Gastrocnemius medialis (tissue), 4 donors: ENCODE measurements at regions not wholly inside any gene's neighbourhood (a gene's known extent, or its start where the extent isn't known, plus 50 kb on each side); places are given as distances from the start of the nearest gene placed in this dataset.

ENCODE experiments used
- ATAC-seq, 2 donors: fragments of 150-250 bp; one replicate each; pipeline ENCODE4 v1.9.1; 2016
- DNase-seq, 2 donors: peaks; one replicate each; pipeline ENCODE4 v3.0.0-alpha.2; 2019
- H3K27ac ChIP-seq, 4 donors: fragments of 200-600 bp; sonication (generic); 1 replicate in 1 of 4; 2 replicates in 3 of 4; pipeline ENCODE4 v1.5.1; 2016 to 2018; ENCODE audit warnings: mild to moderate bottlenecking in 2 of 4, moderate library complexity in 1 of 4
- H3K27me3 ChIP-seq, 3 donors: fragments of 200-600 bp; sonication (generic) in 2 of 3; 1 replicate in 1 of 3; 2 replicates in 2 of 3; pipeline versions ENCODE4 v1.5.1 to v1.6.0; 2016 to 2019; ENCODE audit warnings: mild to moderate bottlenecking in 1 of 3, moderate library complexity in 1 of 3
- H3K36me3 ChIP-seq, 2 donors: fragments of 200-600 bp; sonication (generic) in 1 of 2; one replicate each; pipeline ENCODE4 v1.5.1; 2017 to 2018
- H3K4me1 ChIP-seq, 2 donors: fragments of 200-600 bp; sonication (generic) in 1 of 2; one replicate each; pipeline ENCODE4 v1.5.1; 2016 to 2017; ENCODE audit warnings: mild to moderate bottlenecking in 2 of 2
- H3K4me3 ChIP-seq, 4 donors: fragments of 200-600 bp; sonication (generic) in 3 of 4; 1 replicate in 1 of 4; 2 replicates in 3 of 4; pipeline ENCODE4 v1.5.1; 2016 to 2019; ENCODE audit warnings: mild to moderate bottlenecking in 2 of 4
- H3K9me3 ChIP-seq, 3 donors: fragments of 200-600 bp; sonication (generic) in 2 of 3; 1 replicate in 1 of 3; 2 replicates in 2 of 3; pipeline ENCODE4 v1.5.1; 2016 to 2019
- CTCF ChIP-seq, 5 experiments: fragments of 450-650 bp in 3 of 5; fragments of 200-600 bp in 2 of 5; sonication (generic) in 2 of 5; IDR thresholded peaks in 4 of 5; conservative IDR thresholded peaks in 1 of 5; 1 replicate in 4 of 5; 2 replicates in 1 of 5; pipeline ENCODE4 v1.5.1; 2016 to 2019; ENCODE audit warnings: antibody characterized with exemption in 5 of 5, mild to moderate bottlenecking in 3 of 5, moderate library complexity in 3 of 5
- POLR2A ChIP-seq, 2 donors: fragments of 450-650 bp; IDR thresholded peaks; one replicate each; pipeline ENCODE4 v1.6.1; 2017; ENCODE audit warnings: antibody characterized with exemption in 2 of 2, mild to moderate bottlenecking in 2 of 2, moderate library complexity in 2 of 2
- in situ Hi-C, 4 donors: fragments of 200-750 bp; cut with MboI; loops; one replicate each; pipeline versions ENCODE4 v1.15.0 to v1.8.0; 2017; ENCODE audit warnings: low sequenced_read_pairs in 4 of 4
- intact Hi-C: fragments of 100-400 bp; cut with DNase I; formaldehyde crosslinking; loops from one replicate; pipeline ENCODE4 v1.15.1; 2023; ENCODE audit warnings: low total_unique reads

- in situ Hi-C loops (no loop called here), intact Hi-C loops (no loop called here)
- Histone ChIP-seq H3K4me3 (no peak overlapping the region), H3K27ac (no peak overlapping the region), H3K36me3 (no peaks in the 10 kb centered on the region), H3K9me3 (no peaks in the 10 kb centered on the region), H3K27me3 (no peaks in the 10 kb centered on the region), H3K4me1 (peaks cover 0 to 16% of the 10 kb centered on the region in 2 donors)
- no peak for ATAC-seq
- DNase-seq: no peak
- TF ChIP-seq POLR2A (IDR thresholded peaks at IDR 0.05): no peak
These were observed 105.5 kb upstream of the GK2 start for GRCh38 chr4:79513576-79513975.

GRCh38 chr4:79512363-79512762 lies 104.3 kb upstream of the GK2 start:
- DNase-seq (no peak), ATAC-seq (no peak)
- TF ChIP-seq POLR2A (IDR thresholded peaks at IDR 0.05) (no peak), CTCF (IDR thresholded peaks at IDR 0.05 in 4 of 5, conservative IDR thresholded peaks at IDR 0.05 in 1 of 5) (no peak)
- no peak overlapping the region for H3K4me3 ChIP-seq
- no peak overlapping the region for H3K27ac ChIP-seq
- no peaks in the 10 kb centered on the region for H3K27me3 ChIP-seq
- intact Hi-C loops: no loop called here
- in situ Hi-C loops: no loop called here
- peaks cover 0 to 16% of the 10 kb centered on the region in 2 donors for H3K4me1 ChIP-seq
- no peaks in the 10 kb centered on the region for H3K9me3 ChIP-seq
- H3K36me3 ChIP-seq: no peaks in the 10 kb centered on the region

GRCh38 chr4:79502081-79502480 lies 94.1 kb upstream of the GK2 start:
- intact Hi-C loops: no loop called here
- H3K9me3 ChIP-seq: no peaks in the 10 kb centered on the region
- no peak for ATAC-seq

GRCh38 chr4:79498282-79498681 lies 90.3 kb upstream of the GK2 start:
- intact Hi-C loops: no loop called here
- H3K4me3 ChIP-seq: peak overlapping the region in 1 of 4 donors; percentile 16

More at GRCh38 chr4:79502081-79502480, 94.1 kb upstream of the GK2 start:
- no peaks in the 10 kb centered on the region for H3K27me3 ChIP-seq
- no peak overlapping the region for H3K27ac ChIP-seq
- DNase-seq: no peak
- no peak for TF ChIP-seq POLR2A (IDR thresholded peaks at IDR 0.05)
- TF ChIP-seq CTCF (IDR thresholded peaks at IDR 0.05 in 4 of 5, conservative IDR thresholded peaks at IDR 0.05 in 1 of 5): no peak
- H3K36me3 ChIP-seq: no peaks in the 10 kb centered on the region
- in situ Hi-C loops: no loop called here
- H3K4me3 ChIP-seq: no peak overlapping the region
- no peaks in the 10 kb centered on the region for H3K4me1 ChIP-seq

GRCh38 chr4:79497001-79497400 lies 89.0 kb upstream of the GK2 start:
- Histone ChIP-seq H3K36me3 (no peaks in the 10 kb centered on the region), H3K4me3 (peak overlapping the region in 3 of 4 donors; percentile 2 to 18 (median 4)), H3K4me1 (no peaks in the 10 kb centered on the region), H3K9me3 (no peaks in the 10 kb centered on the region), H3K27ac (no peak overlapping the region), H3K27me3 (no peaks in the 10 kb centered on the region)
- intact Hi-C loops (no loop called here), in situ Hi-C loops (no loop called here)
- no peak for TF ChIP-seq CTCF (IDR thresholded peaks at IDR 0.05 in 4 of 5, conservative IDR thresholded peaks at IDR 0.05 in 1 of 5)
- TF ChIP-seq POLR2A (IDR thresholded peaks at IDR 0.05): no peak
- ATAC-seq (no peak), DNase-seq (no peak)

More at GRCh38 chr4:79498282-79498681, 90.3 kb upstream of the GK2 start:
- Histone ChIP-seq H3K36me3 (no peaks in the 10 kb centered on the region), H3K27me3 (no peaks in the 10 kb centered on the region), H3K4me1 (no peaks in the 10 kb centered on the region), H3K27ac (no peak overlapping the region), H3K9me3 (no peaks in the 10 kb centered on the region)
- DNase-seq (no peak), ATAC-seq (peak; percentile 54 to 62)
- in situ Hi-C loops: no loop called here
- TF ChIP-seq POLR2A (IDR thresholded peaks at IDR 0.05) (no peak), CTCF (IDR thresholded peaks at IDR 0.05 in 4 of 5, conservative IDR thresholded peaks at IDR 0.05 in 1 of 5) (no peak)
